Osteoblast (primary cell): ENCODE measurements at regions not wholly inside any gene's neighbourhood (a gene's known extent, or its start where the extent isn't known, plus 50 kb on each side); places are given as distances from the start of the nearest gene placed in this dataset.

Source experiments
- DNase-seq: peaks from one replicate; pipeline ENCODE4 v3.0.0; 2011; ENCODE audit warnings: low spot score, mixed read lengths; ENCODE audit not compliant: insufficient read length; ENCODE audit errors: missing footprints
- H2AFZ ChIP-seq: 2 replicates; pipeline ENCODE4 v1.6.0; 2011; ENCODE audit warnings: mild to moderate bottlenecking, low read length
- H3K27ac ChIP-seq: 2 replicates; pipeline ENCODE4 v1.5.1; 2011; ENCODE audit warnings: mild to moderate bottlenecking, low read depth, low read length, moderate library complexity
- H3K27me3 ChIP-seq: 2 replicates; pipeline ENCODE4 v1.6.0; 2012; ENCODE audit warnings: mild to moderate bottlenecking, control low read depth, inconsistent platforms, low read length, moderate library complexity; ENCODE audit not compliant: insufficient read depth
- H3K36me3 ChIP-seq: 2 replicates; pipeline ENCODE4 v1.5.1; 2011; ENCODE audit warnings: mild to moderate bottlenecking, low read length, control low read depth, moderate library complexity; ENCODE audit not compliant: insufficient read depth
- H3K4me1 ChIP-seq: 2 replicates; pipeline ENCODE4 v1.5.1; 2011; ENCODE audit warnings: mild to moderate bottlenecking, low read length, control low read depth, moderate library complexity; ENCODE audit not compliant: insufficient read depth
- H3K4me2 ChIP-seq: 2 replicates; pipeline ENCODE4 v1.6.0; 2011; ENCODE audit warnings: mild to moderate bottlenecking, low read length; ENCODE audit not compliant: insufficient read depth
- H3K4me3 ChIP-seq: fragments of 200-600 bp; sonication (generic); 3 replicates; pipeline ENCODE4 v1.5.1; 2012; ENCODE audit warnings: mild to moderate bottlenecking, low read length, inconsistent platforms; ENCODE audit not compliant: insufficient read depth
- H3K79me2 ChIP-seq: 2 replicates; pipeline ENCODE4 v1.6.0; 2012; ENCODE audit warnings: mild to moderate bottlenecking, low read length, control low read depth, inconsistent platforms; ENCODE audit not compliant: insufficient read depth
- H3K9me3 ChIP-seq: 2 replicates; pipeline ENCODE4 v1.5.1; 2011; ENCODE audit warnings: low read depth, low read length, control low read depth
- H4K20me1 ChIP-seq: 2 replicates; pipeline ENCODE4 v1.6.0; 2012; ENCODE audit warnings: mild to moderate bottlenecking, low read length, control low read depth; ENCODE audit not compliant: insufficient read depth
- CTCF ChIP-seq: IDR thresholded peaks from 2 replicates; pipeline ENCODE4 v1.5.1; 2011; ENCODE audit warnings: mild to moderate bottlenecking, low read depth, low read length, moderate library complexity; ENCODE audit errors: extremely low read depth

DNA sequence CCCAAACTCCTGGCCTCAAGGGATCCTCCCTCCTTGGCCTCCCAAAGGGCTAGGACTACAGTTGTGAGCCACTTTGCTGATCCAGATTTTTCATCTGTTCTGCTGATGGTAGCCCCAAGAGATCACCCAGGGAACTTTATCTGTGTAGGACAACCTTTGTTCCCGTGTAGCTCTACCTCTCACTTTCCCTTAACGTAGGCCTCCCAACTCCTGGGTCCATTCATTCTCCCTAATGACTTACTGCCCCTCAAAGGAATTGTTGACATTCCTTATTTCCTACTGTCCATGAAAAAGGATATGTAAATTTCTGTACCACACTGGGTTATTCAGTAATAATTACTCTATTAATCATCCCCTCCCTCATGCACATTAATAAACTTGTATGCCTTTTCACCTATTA lies 51.0 kb upstream of the PHF24 start:
- no peak for DNase-seq
- Histone ChIP-seq H3K4me2 (no peak overlapping the region), H3K27ac (no peak overlapping the region), H2AFZ (no peak overlapping the region), H3K4me1 (no peaks in the 10 kb centered on the region), H3K27me3 (peaks cover 36% of the 10 kb centered on the region), H4K20me1 (no peaks in the 10 kb centered on the region), H3K36me3 (no peaks in the 10 kb centered on the region), H3K4me3 (no peak overlapping the region), H3K9me3 (no peaks in the 10 kb centered on the region), H3K79me2 (no peaks in the 10 kb centered on the region)
- TF ChIP-seq CTCF, result no peak

GRCh38 chr9:34899535-34900158 lies 58.4 kb upstream of the PHF24 start:
- Histone ChIP-seq H3K9me3 (no peaks in the 10 kb centered on the region), H3K27ac (no peak overlapping the region), H2AFZ (no peak overlapping the region), H3K4me1 (no peaks in the 10 kb centered on the region), H4K20me1 (no peaks in the 10 kb centered on the region), H3K27me3 (peaks cover 35% of the 10 kb centered on the region), H3K4me3 (no peak overlapping the region), H3K36me3 (no peaks in the 10 kb centered on the region), H3K79me2 (no peaks in the 10 kb centered on the region), H3K4me2 (no peak overlapping the region)
- TF ChIP-seq CTCF, result peak; percentile 86
- peak; percentile 88 for DNase-seq

- Histone ChIP-seq H3K27me3 (peaks cover 42% of the 10 kb centered on the region), H3K4me2 (no peak overlapping the region), H3K9me3 (no peaks in the 10 kb centered on the region), H3K4me3 (no peak overlapping the region), H2AFZ (no peak overlapping the region), H3K27ac (no peak overlapping the region), H3K36me3 (no peaks in the 10 kb centered on the region), H4K20me1 (no peaks in the 10 kb centered on the region), H3K79me2 (no peaks in the 10 kb centered on the region), H3K4me1 (no peaks in the 10 kb centered on the region)
- no peak for TF ChIP-seq CTCF
- DNase-seq, result no peak
These were observed 59.2 kb upstream of the PHF24 start for GRCh38 chr9:34898846-34899245.

GRCh38 chr9:34896112-34896511 lies 62.0 kb upstream of the PHF24 start:
- Histone ChIP-seq H3K4me3 (no peak overlapping the region), H3K27ac (no peak overlapping the region), H2AFZ (no peak overlapping the region), H3K4me1 (no peaks in the 10 kb centered on the region), H3K79me2 (no peaks in the 10 kb centered on the region), H3K27me3 (peaks cover 49% of the 10 kb centered on the region), H4K20me1 (no peaks in the 10 kb centered on the region), H3K9me3 (no peaks in the 10 kb centered on the region), H3K36me3 (no peaks in the 10 kb centered on the region), H3K4me2 (no peak overlapping the region)
- DNase-seq, result no peak
- peak; percentile 19 for TF ChIP-seq CTCF
